Thyroid gland (tissue), 4 donors: ENCODE measurements at regions not wholly inside any gene's neighbourhood (a gene's known extent, or its start where the extent isn't known, plus 50 kb on each side); places are given as distances from the start of the nearest gene placed in this dataset.

Experiments used
- DNase-seq, 2 donors: peaks; one replicate each; pipeline ENCODE4 v3.0.0-alpha.2; 2019
- H3K27ac ChIP-seq, 3 donors: fragments of 200-600 bp; sonication (generic); 1 replicate in 2 of 3; 2 replicates in 1 of 3; pipeline ENCODE4 v1.5.1; 2016 to 2019; ENCODE audit warnings: mild to moderate bottlenecking in 1 of 3, moderate library complexity in 1 of 3
- H3K27me3 ChIP-seq: fragments of 200-600 bp; sonication (generic); one replicate; pipeline ENCODE4 v1.5.1; 2019
- H3K36me3 ChIP-seq, 2 donors: fragments of 200-600 bp; sonication (generic); one replicate each; pipeline ENCODE4 v1.5.1; 2016 to 2019
- H3K4me1 ChIP-seq, 2 donors: fragments of 200-600 bp; sonication (generic); one replicate each; pipeline ENCODE4 v1.5.1; 2017 to 2019
- H3K4me3 ChIP-seq, 3 donors: fragments of 200-600 bp; sonication (generic); replicated peaks in 1 of 3; 1 replicate in 2 of 3; 2 replicates in 1 of 3; pipeline ENCODE4 v1.5.1; 2016; ENCODE audit warnings: mild to moderate bottlenecking in 1 of 3
- H3K9me3 ChIP-seq: fragments of 200-600 bp; sonication (generic); one replicate; pipeline ENCODE4 v1.5.1; 2017
- CTCF ChIP-seq, 6 experiments: fragments of 200-600 bp in 3 of 6; fragments of 450-650 bp in 3 of 6; sonication (generic) in 3 of 6; IDR thresholded peaks; one replicate each; pipeline ENCODE4 v1.5.1; 2016 to 2019; ENCODE audit warnings: antibody characterized with exemption in 6 of 6, mild to moderate bottlenecking in 2 of 6, inconsistent platforms in 1 of 6, moderate library complexity in 1 of 6
- POLR2A ChIP-seq, 2 donors: fragments of 450-650 bp; IDR thresholded peaks; one replicate each; pipeline ENCODE4 v1.6.1; 2017; ENCODE audit warnings: antibody characterized with exemption in 2 of 2, mild to moderate bottlenecking in 2 of 2, moderate library complexity in 1 of 2
- WGBS, 2 donors: methylation state at CpG; one replicate each; pipeline ENCODE4 v1.1.5; 2017; 5-methylcytosine and 5-hydroxymethylcytosine counted together
- intact Hi-C: fragments of 100-400 bp; cut with DNase I; formaldehyde crosslinking; loops from one replicate; pipeline ENCODE4 v1.15.1; 2023

DNA sequence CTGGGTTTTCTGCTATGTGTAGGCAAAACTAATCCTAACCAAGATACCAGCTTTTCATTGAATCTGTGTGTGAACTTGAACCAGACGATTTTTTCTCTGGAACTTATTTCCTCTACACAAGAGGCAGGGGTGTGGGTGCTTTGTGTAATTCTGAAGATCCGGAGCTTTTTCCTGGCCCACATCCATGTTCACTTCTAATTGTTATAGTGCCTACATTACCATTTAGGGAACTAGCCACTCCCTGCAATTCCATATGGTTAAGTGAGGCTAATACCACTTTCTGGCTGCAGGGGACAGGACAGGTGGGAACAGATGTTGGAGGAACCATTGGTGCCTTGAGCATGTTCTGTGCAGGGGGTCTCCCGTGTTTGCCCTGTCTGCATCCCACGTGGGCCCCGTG, 83.4 kb upstream of the FMN2 start:
- no peak for DNase-seq
- H3K4me3 ChIP-seq: no peak overlapping the region
- TF ChIP-seq POLR2A (IDR thresholded peaks at IDR 0.05) (no peak), CTCF (IDR thresholded peaks at IDR 0.05) (no peak)
- H3K27ac ChIP-seq: no peak overlapping the region
- 64 to 66% methylated on average over 5 of the region's 5 CpGs for WGBS, 2 donors
- H3K36me3 ChIP-seq: no peaks in the 10 kb centered on the region
- no peaks in the 10 kb centered on the region for H3K4me1 ChIP-seq
- intact Hi-C loops: no loop called here
- no peaks in the 10 kb centered on the region for H3K9me3 ChIP-seq
- H3K27me3 ChIP-seq: no peaks in the 10 kb centered on the region

GRCh38 chr1:240014051-240014450, 77.6 kb upstream of the FMN2 start:
- WGBS, 2 donors: 73 to 79% methylated on average over 5 of the region's 5 CpGs
- no peak overlapping the region for H3K27ac ChIP-seq
- no peaks in the 10 kb centered on the region for H3K27me3 ChIP-seq
- no peak overlapping the region for H3K4me3 ChIP-seq
- no peaks in the 10 kb centered on the region for H3K4me1 ChIP-seq
- no peak for DNase-seq
- H3K9me3 ChIP-seq: no peaks in the 10 kb centered on the region
- no peaks in the 10 kb centered on the region for H3K36me3 ChIP-seq
- intact Hi-C loops: no loop called here
- TF ChIP-seq POLR2A (IDR thresholded peaks at IDR 0.05): no peak
- TF ChIP-seq CTCF (IDR thresholded peaks at IDR 0.05): no peak

DNA sequence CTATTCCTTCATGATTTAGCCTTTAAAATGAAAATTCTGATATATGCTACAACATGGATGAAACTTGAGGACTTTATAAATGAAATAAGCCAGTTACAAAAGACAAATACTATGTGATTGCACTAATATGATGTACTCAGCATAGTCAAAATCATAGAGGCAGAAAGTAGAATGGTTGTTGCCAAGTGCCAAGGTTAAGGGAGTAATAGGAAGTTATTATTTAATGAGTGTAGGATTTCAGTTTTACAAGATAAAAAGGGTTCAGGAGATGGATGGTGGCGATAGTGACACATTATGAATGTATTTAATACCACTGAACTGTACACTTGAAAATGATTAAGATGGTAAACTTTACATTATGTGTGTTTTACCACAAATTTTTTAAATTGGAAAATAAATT, 73.1 kb upstream of the FMN2 start:
- DNase-seq: no peak
- Histone ChIP-seq H3K27ac (no peak overlapping the region), H3K27me3 (no peaks in the 10 kb centered on the region), H3K36me3 (no peaks in the 10 kb centered on the region), H3K4me1 (no peaks in the 10 kb centered on the region), H3K9me3 (no peaks in the 10 kb centered on the region), H3K4me3 (no peak overlapping the region)
- intact Hi-C loops: no loop called here
- TF ChIP-seq CTCF (IDR thresholded peaks at IDR 0.05) (no peak), POLR2A (IDR thresholded peaks at IDR 0.05) (no peak)
- 34 to 94% methylated on average over 1 of the region's 1 CpG for WGBS, 2 donors

- DNase-seq: no peak
- TF ChIP-seq CTCF (IDR thresholded peaks at IDR 0.05) (no peak), POLR2A (IDR thresholded peaks at IDR 0.05) (no peak)
- Histone ChIP-seq H3K4me3 (no peak overlapping the region), H3K27ac (no peak overlapping the region), H3K9me3 (no peaks in the 10 kb centered on the region), H3K4me1 (no peaks in the 10 kb centered on the region), H3K36me3 (no peaks in the 10 kb centered on the region), H3K27me3 (no peaks in the 10 kb centered on the region)
- intact Hi-C loops: no loop called here
Observed at GRCh38 chr1:240019524-240019923, 72.2 kb upstream of the FMN2 start.

DNA sequence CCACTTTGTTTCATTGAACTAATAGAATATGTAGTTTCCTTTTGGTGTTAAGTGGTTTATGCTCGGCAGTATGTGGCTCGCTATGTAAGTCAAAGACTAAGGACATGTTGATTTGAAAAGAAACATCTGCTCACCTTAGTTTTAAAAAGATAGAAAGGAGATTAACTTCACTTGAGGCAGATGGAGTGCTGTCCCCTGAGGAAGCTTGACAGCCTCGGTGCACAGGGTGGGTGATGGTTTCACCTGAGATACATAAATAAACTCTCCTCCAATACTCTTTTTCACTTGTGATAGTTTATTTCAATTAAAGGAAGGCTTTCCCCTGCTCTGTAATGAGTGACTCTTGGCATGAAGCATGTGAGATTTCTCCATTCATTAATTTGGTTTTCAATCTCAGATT, 70.8 kb upstream of the FMN2 start:
- Histone ChIP-seq H3K4me1 (no peaks in the 10 kb centered on the region), H3K27me3 (no peaks in the 10 kb centered on the region), H3K4me3 (no peak overlapping the region), H3K9me3 (no peaks in the 10 kb centered on the region), H3K27ac (no peak overlapping the region), H3K36me3 (no peaks in the 10 kb centered on the region)
- DNase-seq: no peak
- 73 to 81% methylated on average over 3 of the region's 3 CpGs for WGBS, 2 donors
- intact Hi-C loops: no loop called here
- TF ChIP-seq POLR2A (IDR thresholded peaks at IDR 0.05): no peak
- no peak for TF ChIP-seq CTCF (IDR thresholded peaks at IDR 0.05)
